Stimulated activated CD8-positive, alpha-beta memory T cell treated with anti-CD3 and anti-CD28 coated beads, Interleukin-4, amount 100 ng/mL, for 1 hour (primary cell): ENCODE measurements at regions not wholly inside any gene's neighbourhood (a gene's known extent, or its start where the extent isn't known, plus 50 kb on each side); places are given as distances from the start of the nearest gene placed in this dataset.
"Not testable (repeated sequence)": the region's sequence is repeated elsewhere in the genome, so short reads cannot be mapped to it uniquely, and the experiment has no call there.

Experiments used
- DNase-seq, 2 donors: peaks; one replicate each; pipeline ENCODE4 v3.0.0-alpha.2; 2020; ENCODE audit warnings: low read depth in 2 of 2, low spot score in 1 of 2

GRCh38 chr22:48426466-48427380, 1401.0 kb downstream of the BRD1 start:
- no peak for DNase-seq

- DNase-seq: no peak
Measured at GRCh38 chr22:48425641-48426040, 1402.0 kb downstream of the BRD1 start.

GRCh38 chr22:48425091-48425506, 1402.6 kb downstream of the BRD1 start:
- DNase-seq: no peak

- no peak for DNase-seq
Measured at GRCh38 chr22:48424661-48425060, 1403.0 kb downstream of the BRD1 start.

GRCh38 chr22:48424201-48424627, 1403.5 kb downstream of the BRD1 start:
- DNase-seq: no peak

GRCh38 chr22:48423481-48423911, 1404.2 kb downstream of the BRD1 start:
- no peak for DNase-seq

- no peak for DNase-seq
Measured at GRCh38 chr22:48422900-48423480, 1404.7 kb downstream of the BRD1 start.

GRCh38 chr22:48418831-48419230, 1408.8 kb downstream of the BRD1 start:
- no peak for DNase-seq

- DNase-seq: no peak
Measured at GRCh38 chr22:48417225-48418070, 1410.2 kb downstream of the BRD1 start.

GRCh38 chr22:48416396-48417224, 1411.1 kb downstream of the BRD1 start:
- DNase-seq: no peak

GRCh38 chr22:48415520-48415919, 1412.2 kb downstream of the BRD1 start:
- no peak for DNase-seq

- no peak for DNase-seq
Measured at GRCh38 chr22:48414651-48415050, 1413.0 kb downstream of the BRD1 start.

GRCh38 chr22:48412931-48413330, 1414.7 kb downstream of the BRD1 start:
- not testable (repeated sequence) for DNase-seq

GRCh38 chr22:48410536-48410935, 1417.1 kb downstream of the BRD1 start:
- DNase-seq: no peak

- no peak for DNase-seq
Measured at GRCh38 chr22:48407256-48407955, 1420.3 kb downstream of the BRD1 start.

- DNase-seq: no peak
Measured at GRCh38 chr22:48406161-48406560, 1421.5 kb downstream of the BRD1 start.

- DNase-seq: no peak
Measured at GRCh38 chr22:48405741-48406140, 1421.9 kb downstream of the BRD1 start.

GRCh38 chr22:48404801-48405447, 1422.7 kb downstream of the BRD1 start:
- no peak for DNase-seq
